Urothelium cell line (cell line): ENCODE measurements at regions not wholly inside any gene's neighbourhood (a gene's known extent, or its start where the extent isn't known, plus 50 kb on each side); places are given as distances from the start of the nearest gene placed in this dataset.

ENCODE experiments used
- DNase-seq: peaks from one replicate; pipeline ENCODE4 v3.0.0; 2011; ENCODE audit warnings: low spot score, mixed read lengths
- FAIRE-seq: peaks from 2 replicates; lab custom pipeline; 2011; peaks lifted over from hg19 to GRCh38; lab: Jason Lieb, UNC

GRCh38 chr15:31472636-31473384 lies 146.2 kb downstream of the KLF13 start:
- peak; percentile 59 for DNase-seq

GRCh38 chr15:31473385-31474058 lies 146.9 kb downstream of the KLF13 start:
- DNase-seq (no peak), FAIRE-seq (no peak)

More at GRCh38 chr15:31472636-31473384, 146.2 kb downstream of the KLF13 start:
- peak; percentile 82 for FAIRE-seq

- DNase-seq = no peak
- FAIRE-seq = peak; percentile 71
These were observed 147.6 kb downstream of the KLF13 start for GRCh38 chr15:31474059-31474868.

GRCh38 chr15:31476236-31476810 lies 149.7 kb downstream of the KLF13 start:
- FAIRE-seq (no peak), DNase-seq (no peak)

- no peak for FAIRE-seq
- no peak for DNase-seq
These were observed 150.2 kb downstream of the KLF13 start for GRCh38 chr15:31476866-31477265.

GRCh38 chr15:31477301-31477700 lies 150.7 kb downstream of the KLF13 start:
- DNase-seq (no peak), FAIRE-seq (no peak)

- DNase-seq (no peak), FAIRE-seq (no peak)
These were observed 151.4 kb downstream of the KLF13 start for GRCh38 chr15:31477851-31478701.

- FAIRE-seq = no peak
- DNase-seq = no peak
These were observed 152.1 kb downstream of the KLF13 start for GRCh38 chr15:31478702-31479221.

GRCh38 chr15:31480356-31481025 lies 153.9 kb downstream of the KLF13 start:
- DNase-seq (no peak), FAIRE-seq (no peak)

GRCh38 chr15:31481142-31481541 lies 154.5 kb downstream of the KLF13 start:
- FAIRE-seq (no peak), DNase-seq (no peak)

GRCh38 chr15:31482122-31482922 lies 155.7 kb downstream of the KLF13 start:
- FAIRE-seq = no peak

GRCh38 chr15:31483053-31483985 lies 156.7 kb downstream of the KLF13 start:
- FAIRE-seq (no peak), DNase-seq (no peak)

More at GRCh38 chr15:31482122-31482922, 155.7 kb downstream of the KLF13 start:
- DNase-seq = no peak

GRCh38 chr15:31483986-31484951 lies 157.6 kb downstream of the KLF13 start:
- FAIRE-seq (no peak), DNase-seq (no peak)

- DNase-seq (no peak), FAIRE-seq (no peak)
These were observed 158.4 kb downstream of the KLF13 start for GRCh38 chr15:31484986-31485385.

GRCh38 chr15:31485431-31485830 lies 158.8 kb downstream of the KLF13 start:
- DNase-seq = no peak
- no peak for FAIRE-seq

- no peak for DNase-seq
- no peak for FAIRE-seq
These were observed 159.4 kb downstream of the KLF13 start for GRCh38 chr15:31485911-31486461.
